K562 (cell line): ENCODE measurements at regions not wholly inside any gene's neighbourhood (a gene's known extent, or its start where the extent isn't known, plus 50 kb on each side); places are given as distances from the start of the nearest gene placed in this dataset.

Experiments used
- ATAC-seq: fragments of 200-7000 bp; cut with Tn5 transposase; 3 replicates; pipeline ENCODE4 v1.9.1; 2020; ENCODE audit warnings: moderate library complexity
- BruUV-seq: library from RNA; stranded (reverse); fragments of 400-500 nt; replicated peaks from 2 replicates; lab custom pipeline; 2021; lab: Mats Ljungman, UMichigan
- CTCF ChIA-PET: fragments of 300-600 bp; formaldehyde crosslinking; extraction: SDS; loops from one replicate; lab custom pipeline; 2021; ENCODE audit warnings: low intra/inter-chr PET ratio; lab: Yijun Ruan, JAX
- POLR2A ChIA-PET: fragments of 300-600, 350-650 bp; sonication (Branson Sonifier 250); formaldehyde crosslinking; extraction: SDS; loops from one replicate; lab custom pipeline; 2021; ENCODE audit warnings: antibody characterized with exemption, inconsistent platforms; lab: Yijun Ruan, JAX
- DNase-seq, 4 experiments: peaks; one replicate each; pipeline versions ENCODE4 v3.0.0 to v3.0.0-alpha.2; 2011 to 2018; ENCODE audit warnings: low spot score in 3 of 4, mixed read lengths in 3 of 4; ENCODE audit errors: extremely low read depth in 1 of 4
- FAIRE-seq: peaks from 2 replicates; lab custom pipeline; 2011; peaks lifted over from hg19 to GRCh38; lab: Jason Lieb, UNC
- H2AFZ ChIP-seq: 2 replicates; pipeline ENCODE4 v1.6.0; 2011; ENCODE audit warnings: low read depth, low read length, control low read depth, inconsistent platforms
- H3K27ac ChIP-seq: fragments of 200-600 bp; 3 replicates; pipeline ENCODE4 v1.8.0; 2011; ENCODE audit warnings: low read depth, mild to moderate bottlenecking, control low read depth, inconsistent platforms, low read length, moderate library complexity, mixed read lengths; ENCODE audit errors: extremely low read depth
- H3K27me3 ChIP-seq, 2 experiments: fragments of 300-600 bp in 1 of 2; 2 replicates in 1 of 2; 3 replicates in 1 of 2; pipeline versions ENCODE4 v1.6.0 to v1.8.0; 2011; ENCODE audit warnings: inconsistent platforms in 2 of 2, low read length in 2 of 2, mild to moderate bottlenecking in 1 of 2, mixed read lengths in 1 of 2, moderate library complexity in 1 of 2; ENCODE audit not compliant: control insufficient read depth in 2 of 2, insufficient read depth in 2 of 2
- H3K36me3 ChIP-seq: fragments of 300-600 bp; 3 replicates; pipeline ENCODE4 v1.8.0; 2011; ENCODE audit warnings: mild to moderate bottlenecking, low read length, inconsistent platforms; ENCODE audit not compliant: control insufficient read depth, insufficient read depth
- H3K4me1 ChIP-seq, 2 experiments: fragments of 200-600 bp in 1 of 2; replicated peaks in 1 of 2; 2 replicates in 1 of 2; 3 replicates in 1 of 2; pipeline versions ENCODE4 v1.5.1 to v1.8.0; 2011; ENCODE audit warnings: inconsistent platforms in 2 of 2, low read length in 2 of 2, mild to moderate bottlenecking in 1 of 2, mixed read lengths in 1 of 2, moderate library complexity in 1 of 2; ENCODE audit not compliant: control insufficient read depth in 2 of 2, insufficient read depth in 2 of 2
- H3K4me2 ChIP-seq: 2 replicates; pipeline ENCODE4 v1.6.1; 2011; ENCODE audit warnings: low read length, control low read depth, inconsistent platforms, mixed read lengths; ENCODE audit not compliant: insufficient read depth
- H3K4me3 ChIP-seq: fragments of 200-600 bp; sonication (generic), shearing (Covaris generic); 2 replicates; pipeline ENCODE4 v1.5.1; 2016; ENCODE audit warnings: control low read depth, inconsistent platforms
- H3K79me2 ChIP-seq: fragments of 200-600 bp; 3 replicates; pipeline ENCODE4 v1.8.0; 2011; ENCODE audit warnings: low read length, inconsistent platforms; ENCODE audit not compliant: control insufficient read depth, insufficient read depth
- H3K9ac ChIP-seq, 2 experiments: 2 replicates each; pipeline versions ENCODE4 v1.6.0 to v1.6.1; 2011; ENCODE audit warnings: low read depth in 2 of 2, low read length in 2 of 2, control low read depth in 1 of 2, inconsistent platforms in 1 of 2, mild to moderate bottlenecking in 1 of 2, mixed read lengths in 1 of 2; ENCODE audit not compliant: insufficient read depth in 1 of 2
- H3K9me1 ChIP-seq: one replicate; pipeline ENCODE4 v1.6.0; 2011; ENCODE audit warnings: inconsistent platforms, mild to moderate bottlenecking, low read length, moderate library complexity; ENCODE audit not compliant: control insufficient read depth, insufficient read depth
- H3K9me3 ChIP-seq: replicated peaks from 2 replicates; pipeline ENCODE4 v1.5.1; 2011; ENCODE audit warnings: low read depth, low read length, inconsistent platforms; ENCODE audit not compliant: control insufficient read depth, insufficient read depth
- H4K20me1 ChIP-seq: replicated peaks from 2 replicates; pipeline ENCODE4 v1.6.1; 2011; ENCODE audit warnings: low read length, inconsistent platforms, mixed read lengths; ENCODE audit not compliant: control insufficient read depth, insufficient read depth
- C11orf30 ChIP-seq: fragments of 450-650 bp; IDR thresholded peaks from 2 replicates; pipeline ENCODE4 v1.6.1; 2016; ENCODE audit warnings: low read depth, mild to moderate bottlenecking
- CAMTA2 ChIP-seq: fragments of 250-450 bp; sonication (Bioruptor Pico); conservative IDR thresholded peaks from 2 replicates; pipeline ENCODE4 v1.5.1; 2022
- FOXK1 ChIP-seq: sonication (generic); formaldehyde crosslinking; IDR thresholded peaks from 2 replicates; pipeline ENCODE4 v1.8.0; 2022; ENCODE audit warnings: missing genetic modification reagents, mild to moderate bottlenecking, borderline replicate concordance
- KLF1 ChIP-seq: fragments of 450-650 bp; IDR thresholded peaks from 2 replicates; pipeline ENCODE4 v1.6.1; 2016; ENCODE audit warnings: missing genetic modification characterization, missing compliant biosample characterization
- LARP7 ChIP-seq: fragments of 450-650 bp; IDR thresholded peaks from 2 replicates; pipeline ENCODE4 v1.6.1; 2016
- MAFF ChIP-seq: IDR thresholded peaks from 2 replicates; pipeline ENCODE4 v1.6.1; 2012; ENCODE audit warnings: low read length, improper control_type of control experiment
- MAFK ChIP-seq: IDR thresholded peaks from 2 replicates; pipeline ENCODE4 v1.6.1; 2011; ENCODE audit warnings: low read length, improper control_type of control experiment
- NR2C2 ChIP-seq, 2 experiments: fragments of 200-800 bp in 1 of 2; sonication (Bioruptor generic) in 1 of 2; sonication (generic) in 1 of 2; formaldehyde crosslinking in 1 of 2; IDR thresholded peaks; 2 replicates each; pipeline versions ENCODE4 v1.6.1 to v1.8.0; 2016 to 2022; ENCODE audit warnings: mild to moderate bottlenecking in 1 of 2, missing compliant biosample characterization in 1 of 2, missing genetic modification characterization in 1 of 2, missing genetic modification reagents in 1 of 2
- PCBP1 ChIP-seq: fragments of 200-400 bp; formaldehyde crosslinking; IDR thresholded peaks from 2 replicates; pipeline ENCODE4 v1.6.1; 2018; ENCODE audit warnings: mild to moderate bottlenecking, low read depth, low read length; ENCODE audit not compliant: poor library complexity, severe bottlenecking
- PHTF2 ChIP-seq: fragments of 250-450 bp; sonication (Bioruptor Pico); IDR thresholded peaks from 2 replicates; pipeline ENCODE4 v1.5.0; 2021; ENCODE audit warnings: mild to moderate bottlenecking
- PRPF4 ChIP-seq: fragments of 200-400 bp; formaldehyde crosslinking; IDR thresholded peaks from one replicate; pipeline ENCODE4 v1.6.1; 2017; ENCODE audit warnings: low read length, low read depth, mild to moderate bottlenecking; ENCODE audit not compliant: insufficient read depth, poor library complexity, severe bottlenecking
- TAF15 ChIP-seq: fragments of 200-400 bp; formaldehyde crosslinking; IDR thresholded peaks from 2 replicates; pipeline ENCODE4 v1.6.1; 2017; ENCODE audit warnings: mild to moderate bottlenecking, low read depth, low read length, moderate library complexity
- TRIM28 ChIP-seq: fragments of 450-650 bp; IDR thresholded peaks from 2 replicates; pipeline ENCODE4 v1.6.1; 2017
- ZNF197 ChIP-seq: fragments of 200-800 bp; sonication (Bioruptor generic); IDR thresholded peaks from 2 replicates; pipeline ENCODE4 v1.6.1; 2016; ENCODE audit warnings: low read depth, missing genetic modification characterization, missing compliant biosample characterization
- ZNF311 ChIP-seq: fragments of 250-450 bp; sonication (Bioruptor Pico); IDR thresholded peaks from 2 replicates; pipeline ENCODE4 v1.4.0; 2020; ENCODE audit warnings: mild to moderate bottlenecking, moderate library complexity
- ZNF316 ChIP-seq: fragments of 450-650 bp; IDR thresholded peaks from 2 replicates; pipeline ENCODE4 v1.6.1; 2016
- WGBS: fragments of 100-300 bp; shearing (Covaris generic); methylation state at CpG from one replicate; pipeline ENCODE4 v1.1.6; 2016; ENCODE audit warnings: low coverage, mixed read lengths; ENCODE audit not compliant: insufficient coverage; ENCODE audit errors: missing lambda C conversion rate; 5-methylcytosine and 5-hydroxymethylcytosine counted together
- in situ Hi-C: fragments of 300-500 bp; cut with MboI; formaldehyde crosslinking; loops from 4 replicates; pipeline ENCODE4 v1.15.0; 2018; ENCODE audit warnings: inconsistent platforms, mixed read lengths
- intact Hi-C: fragments of 100-400 bp; cut with micrococcal nuclease; formaldehyde crosslinking; loops from 2 replicates; pipeline ENCODE4 v1.14.2; 2022
- TF ChIP-seq, protein P1 (sequence below): sonication (generic); formaldehyde crosslinking; IDR thresholded peaks from 2 replicates; pipeline ENCODE4 v1.8.0; 2022; ENCODE audit warnings: mild to moderate bottlenecking, missing genetic modification reagents
- TF ChIP-seq, protein P2 (sequence below): fragments of 450-650 bp; IDR thresholded peaks from 2 replicates; pipeline ENCODE4 v1.6.1; 2016; ENCODE audit warnings: low read depth, mild to moderate bottlenecking, moderate library complexity

GRCh38 chr5:153267506-153267905 lies 223.0 kb upstream of the GRIA1 start:
- Histone ChIP-seq H3K9ac (no peak overlapping the region), H4K20me1 (no peaks in the 10 kb centered on the region), H3K79me2 (no peaks in the 10 kb centered on the region), H3K9me1 (no peaks in the 10 kb centered on the region), H3K4me1 (no peaks in the 10 kb centered on the region), H3K36me3 (no peaks in the 10 kb centered on the region), H3K4me3 (no peak overlapping the region), H3K4me2 (no peak overlapping the region), H3K9me3 (no peaks in the 10 kb centered on the region), H2AFZ (no peak overlapping the region), H3K27me3 (no peaks in the 10 kb centered on the region), H3K27ac (no peak overlapping the region)
- ATAC-seq (no peak), FAIRE-seq (no peak), DNase-seq (no peak)
- TF ChIP-seq FOXK1 = no peak
- ChIA-PET CTCF (no interaction called here), POLR2A (no interaction called here)
- BruUV-seq = no TSS peak
- in situ Hi-C loops = no loop called here
- intact Hi-C loops = no loop called here

DNA sequence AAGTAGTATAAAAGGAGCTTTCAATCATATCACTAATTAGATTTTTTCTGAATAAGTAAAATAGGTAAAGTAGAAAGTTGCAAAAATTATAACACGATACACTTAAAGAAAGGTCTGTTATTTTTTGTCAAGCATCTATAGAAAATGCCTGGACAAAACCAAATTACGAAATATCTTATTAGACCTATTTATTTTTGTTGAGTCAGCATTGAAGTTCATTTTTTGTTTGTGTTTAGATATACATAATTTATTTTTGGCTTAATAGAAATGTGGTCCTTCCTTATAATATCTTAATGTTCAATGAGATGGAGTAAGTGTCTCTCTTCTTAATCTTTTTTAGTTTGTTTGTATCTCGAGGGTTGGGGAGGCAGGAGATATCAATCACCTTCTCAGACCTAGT lies 214.8 kb upstream of the GRIA1 start:
- DNase-seq = no peak
- Histone ChIP-seq H3K9me1 (no peaks in the 10 kb centered on the region), H3K9ac (no peak overlapping the region), H3K27ac (no peak overlapping the region), H3K4me2 (no peak overlapping the region), H3K27me3 (no peaks in the 10 kb centered on the region), H3K79me2 (no peaks in the 10 kb centered on the region), H4K20me1 (no peaks in the 10 kb centered on the region), H2AFZ (no peak overlapping the region), H3K4me3 (no peak overlapping the region), H3K9me3 (no peaks in the 10 kb centered on the region), H3K36me3 (no peaks in the 10 kb centered on the region), H3K4me1 (no peaks in the 10 kb centered on the region)
- intact Hi-C loops = no loop called here
- no peak for ATAC-seq
- 0% methylated on average over 3 of the region's 3 CpGs for WGBS
- in situ Hi-C loops = no loop called here
- POLR2A ChIA-PET = no interaction called here
- FAIRE-seq = no peak
- no TSS peak for BruUV-seq
- CTCF ChIA-PET = no interaction called here
- no peak for TF ChIP-seq PCBP1
- peak; percentile 72 for TF ChIP-seq C11orf30
- peak; percentile 66 for TF ChIP-seq MAFF
- TF ChIP-seq TRIM28 = no peak
- no peak for TF ChIP-seq KLF1 (tag)
- TF ChIP-seq ZNF311 (CRISPR knock-in tag) = no peak
- peak; percentile 80 for TF ChIP-seq MAFK
- TF ChIP-seq TAF15 = no peak
- TF ChIP-seq LARP7 = no peak
- no peak for TF ChIP-seq CAMTA2 (CRISPR knock-in tag)
- TF ChIP-seq, protein P1, sequence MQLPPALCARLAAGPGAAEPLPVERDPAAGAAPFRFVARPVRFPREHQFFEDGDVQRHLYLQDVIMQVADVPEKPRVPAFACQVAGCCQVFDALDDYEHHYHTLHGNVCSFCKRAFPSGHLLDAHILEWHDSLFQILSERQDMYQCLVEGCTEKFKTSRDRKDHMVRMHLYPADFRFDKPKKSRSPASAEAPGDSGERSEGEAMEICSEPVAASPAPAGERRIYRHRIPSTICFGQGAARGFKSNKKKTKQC (CRISPR knock-in tag) = no peak
- TF ChIP-seq, protein P2, sequence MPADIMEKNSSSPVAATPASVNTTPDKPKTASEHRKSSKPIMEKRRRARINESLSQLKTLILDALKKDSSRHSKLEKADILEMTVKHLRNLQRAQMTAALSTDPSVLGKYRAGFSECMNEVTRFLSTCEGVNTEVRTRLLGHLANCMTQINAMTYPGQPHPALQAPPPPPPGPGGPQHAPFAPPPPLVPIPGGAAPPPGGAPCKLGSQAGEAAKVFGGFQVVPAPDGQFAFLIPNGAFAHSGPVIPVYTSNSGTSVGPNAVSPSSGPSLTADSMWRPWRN = no peak
- peak; percentile 92 for TF ChIP-seq ZNF316
- TF ChIP-seq PHTF2 (CRISPR knock-in tag) = no peak
- TF ChIP-seq NR2C2 (CRISPR knock-in tag; IDR thresholded peaks at IDR 0.05) = no peak
- no peak for TF ChIP-seq NR2C2 (tag; IDR thresholded peaks at IDR 0.05)
- no peak for TF ChIP-seq ZNF197 (CRISPR knock-in tag)
- TF ChIP-seq PRPF4 = no peak
